ENCODE measurements at regions not wholly inside any gene's neighbourhood (a gene's known extent, or its start where the extent isn't known, plus 50 kb on each side); places are given as distances from the start of the nearest gene placed in this dataset.
"Not testable (repeated sequence)": the region's sequence is repeated elsewhere in the genome, so short reads cannot be mapped to it uniquely, and the experiment has no call there.

DNA sequence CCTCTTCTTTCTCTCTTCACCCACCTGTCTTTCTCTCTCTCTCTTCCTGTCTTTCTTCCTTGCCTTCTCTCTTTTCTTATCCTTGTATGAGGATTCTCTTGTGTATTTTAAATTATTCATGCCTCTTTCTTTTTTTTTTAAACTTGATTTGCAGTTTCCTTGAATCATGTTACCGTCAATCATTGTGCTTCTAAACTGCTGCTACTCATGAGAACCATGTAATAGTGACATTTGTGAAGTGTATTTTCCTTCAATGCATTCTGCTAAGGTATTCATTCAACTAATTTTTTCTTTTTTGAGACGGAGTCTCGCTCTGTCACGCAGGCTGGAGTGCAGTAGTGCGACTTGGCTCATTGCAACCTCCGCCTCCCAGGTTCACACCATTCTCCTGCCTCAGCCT lies 539.1 kb upstream of the BRINP3 start:
- no peak for DNase-seq

DNA sequence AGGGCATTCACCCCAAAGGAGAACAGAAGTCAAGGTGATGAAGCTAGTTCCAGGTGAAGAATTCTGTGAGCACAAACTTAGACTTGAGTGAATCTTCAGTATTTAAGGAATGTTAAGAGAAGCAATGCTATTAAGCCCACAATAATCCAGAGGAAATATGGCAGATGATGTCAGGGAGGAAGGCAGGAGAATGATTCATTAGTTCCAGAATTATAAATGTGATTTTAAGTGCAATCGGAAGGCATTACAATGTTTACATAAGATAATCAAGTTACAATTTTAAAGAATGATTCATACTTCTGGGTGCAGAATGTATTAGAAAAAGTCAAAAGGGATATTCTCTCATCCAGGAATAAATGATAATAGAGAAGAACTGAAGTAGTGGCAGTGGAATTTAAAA lies 545.2 kb upstream of the BRINP3 start:
- no peak for DNase-seq

GRCh38 chr1:191025896-191026642 lies 548.4 kb upstream of the BRINP3 start:
- DNase-seq = no peak

- DNase-seq = no peak
These were observed 549.2 kb upstream of the BRINP3 start for GRCh38 chr1:191026828-191027227.

DNA sequence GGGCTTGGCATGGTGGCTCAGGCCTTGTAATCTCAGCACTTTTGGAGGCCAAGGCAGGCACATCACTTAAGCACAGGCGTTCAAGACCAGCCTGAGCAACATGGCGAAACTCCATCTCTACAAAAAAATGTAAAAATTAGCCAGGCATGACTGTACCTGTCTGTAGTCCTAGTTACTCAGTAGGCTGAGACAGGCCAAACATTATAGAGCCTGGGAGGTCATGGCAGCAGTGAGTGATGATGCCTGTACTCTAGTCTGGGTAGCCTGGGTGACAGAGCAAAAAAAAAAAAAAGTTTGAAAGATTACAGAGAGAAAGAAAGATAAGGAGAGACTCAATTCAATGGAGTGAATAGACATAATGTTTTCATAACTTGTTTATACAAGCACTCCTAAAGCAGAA lies 556.5 kb upstream of the BRINP3 start:
- DNase-seq = no peak

DNA sequence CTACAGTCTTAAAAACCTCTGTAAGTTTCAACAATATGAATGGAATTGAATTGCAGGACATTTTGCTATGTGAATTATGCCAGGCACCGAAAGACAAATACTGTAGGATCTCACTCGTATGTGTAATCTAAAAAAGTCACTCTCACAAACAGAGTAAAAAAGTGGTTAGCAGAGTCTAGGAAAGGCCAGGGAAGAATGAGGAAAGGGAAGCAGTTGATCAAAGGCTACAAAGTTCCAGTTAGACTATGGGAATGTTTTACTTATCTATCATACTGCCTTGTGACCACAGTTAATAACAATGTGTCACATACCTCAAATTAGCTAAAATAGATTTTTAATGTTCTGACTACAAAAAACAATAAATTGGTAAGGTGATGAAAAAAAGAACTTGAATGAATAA lies 565.4 kb upstream of the BRINP3 start:
- no peak for DNase-seq

GRCh38 chr1:191049781-191050180 lies 572.1 kb upstream of the BRINP3 start:
- no peak for DNase-seq

DNA sequence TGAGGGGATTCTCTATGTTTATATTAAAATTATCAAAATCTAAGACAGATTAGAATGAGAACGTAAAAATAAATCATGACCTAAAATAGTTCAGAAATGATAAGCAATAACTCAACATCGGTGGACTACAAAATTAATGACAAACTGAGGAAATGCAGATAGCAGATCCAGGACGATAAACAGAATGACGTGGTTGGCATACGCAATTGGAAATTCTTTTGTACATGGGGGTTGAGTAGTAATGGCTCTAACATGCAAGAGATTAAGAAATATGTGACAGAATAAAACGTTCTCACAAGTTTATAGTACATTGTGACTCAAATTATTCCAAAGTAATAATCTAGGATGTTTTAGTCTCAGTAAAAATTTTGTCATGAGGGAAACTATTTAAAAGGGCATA lies 575.2 kb upstream of the BRINP3 start:
- DNase-seq = no peak

DNA sequence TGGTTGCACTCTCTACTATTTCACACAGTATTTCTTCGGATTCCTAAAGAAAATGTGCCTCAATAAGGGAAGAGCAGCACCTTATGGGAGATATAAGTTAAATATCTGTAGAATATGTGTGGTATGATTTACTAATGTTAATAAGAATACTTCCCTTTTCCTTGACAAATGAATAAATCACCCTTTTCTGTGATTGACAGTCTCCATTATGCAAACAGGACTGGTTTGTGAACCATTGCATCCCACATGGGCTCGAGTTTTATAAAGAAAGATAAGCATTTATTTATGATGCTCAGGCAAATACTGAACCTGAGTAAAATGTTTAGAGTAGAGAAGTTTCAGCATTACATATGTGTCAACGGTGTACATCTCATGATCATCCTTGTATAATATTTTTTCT lies 587.7 kb upstream of the BRINP3 start:
- no peak for DNase-seq

- DNase-seq = no peak
These were observed 588.1 kb upstream of the BRINP3 start for GRCh38 chr1:191065771-191066170.

GRCh38 chr1:191074881-191075280 lies 597.2 kb upstream of the BRINP3 start:
- no peak for DNase-seq

DNA sequence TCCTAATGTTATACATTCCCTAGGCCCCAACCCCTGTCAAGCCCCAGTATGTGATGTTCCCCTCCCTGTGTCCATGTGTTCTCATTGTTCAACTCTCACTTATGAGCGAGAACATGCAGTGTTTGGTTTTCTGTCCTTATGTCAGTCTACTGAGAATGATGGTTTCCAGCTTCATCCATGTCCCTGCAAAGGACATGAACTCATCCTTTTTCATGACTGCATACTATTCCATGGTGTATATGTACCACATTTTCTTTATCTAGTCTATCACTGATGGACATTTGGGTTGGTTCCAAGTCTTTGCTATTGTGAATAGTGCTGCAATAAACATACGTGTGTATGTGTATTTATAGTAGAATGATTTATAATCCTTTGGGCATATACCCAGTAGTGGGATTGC lies 605.4 kb upstream of the BRINP3 start:
- DNase-seq = not testable (repeated sequence)

DNA sequence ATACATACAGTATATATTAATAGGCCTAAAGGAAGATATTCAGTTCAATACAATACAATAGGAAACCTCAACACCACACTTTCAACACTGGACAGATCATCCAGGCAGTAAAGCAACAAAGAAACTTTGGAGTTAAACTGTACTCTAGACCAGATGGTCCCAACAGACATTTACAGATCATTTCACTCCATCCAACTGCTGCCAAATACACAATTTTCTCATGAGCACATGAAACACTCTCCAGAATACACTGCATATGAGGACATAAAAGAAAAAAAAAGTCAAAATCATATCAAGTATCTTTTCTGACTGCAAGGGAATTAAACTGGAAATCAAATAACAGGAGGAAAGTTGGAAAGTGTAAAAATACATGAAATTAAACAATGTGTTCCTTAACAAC lies 607.5 kb upstream of the BRINP3 start:
- no peak for DNase-seq

GRCh38 chr1:191086910-191087309 lies 609.2 kb upstream of the BRINP3 start:
- DNase-seq = no peak

- DNase-seq = no peak
These were observed 618.7 kb upstream of the BRINP3 start for GRCh38 chr1:191096405-191096804.

DNA sequence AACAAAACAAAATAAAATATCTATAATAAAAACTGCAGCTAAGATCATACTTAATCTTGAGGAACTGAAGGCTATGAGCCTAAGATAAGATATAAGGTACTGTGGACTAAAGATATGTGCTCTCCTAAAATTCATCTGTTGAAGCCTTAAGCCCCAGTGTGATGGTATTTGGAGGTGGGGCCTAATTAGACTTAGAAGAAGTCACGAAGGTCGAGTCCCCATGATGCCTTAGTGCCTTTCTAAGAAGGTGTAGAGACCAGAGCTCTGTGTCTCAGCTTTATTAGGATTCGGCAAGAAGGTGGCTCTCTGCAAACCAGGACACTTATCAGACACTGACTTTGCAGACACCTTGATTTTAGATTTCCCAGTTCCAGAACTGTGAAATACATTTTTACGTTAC lies 622.0 kb upstream of the BRINP3 start:
- DNase-seq = no peak

DNA sequence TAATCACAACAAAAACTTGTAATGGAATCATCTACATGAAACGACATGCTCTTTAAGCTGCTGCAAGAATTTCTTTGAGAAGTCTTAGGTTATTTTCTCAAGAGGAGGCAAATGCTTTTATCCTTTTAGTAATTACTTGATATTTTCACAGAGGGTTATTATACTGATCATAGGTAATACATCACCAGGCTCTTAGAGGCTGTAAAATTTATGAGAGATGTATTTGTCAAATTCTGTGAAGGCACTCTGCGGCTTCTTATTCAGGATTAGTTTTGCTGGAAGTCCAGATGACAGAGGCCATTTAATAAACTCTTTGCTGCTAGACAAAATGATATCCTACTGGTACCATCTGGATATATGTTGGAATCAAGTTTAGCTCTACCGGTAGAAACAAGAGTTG lies 624.3 kb upstream of the BRINP3 start:
- no peak for DNase-seq

GRCh38 chr1:191125950-191126349 lies 648.3 kb upstream of the BRINP3 start:
- no peak for DNase-seq

DNA sequence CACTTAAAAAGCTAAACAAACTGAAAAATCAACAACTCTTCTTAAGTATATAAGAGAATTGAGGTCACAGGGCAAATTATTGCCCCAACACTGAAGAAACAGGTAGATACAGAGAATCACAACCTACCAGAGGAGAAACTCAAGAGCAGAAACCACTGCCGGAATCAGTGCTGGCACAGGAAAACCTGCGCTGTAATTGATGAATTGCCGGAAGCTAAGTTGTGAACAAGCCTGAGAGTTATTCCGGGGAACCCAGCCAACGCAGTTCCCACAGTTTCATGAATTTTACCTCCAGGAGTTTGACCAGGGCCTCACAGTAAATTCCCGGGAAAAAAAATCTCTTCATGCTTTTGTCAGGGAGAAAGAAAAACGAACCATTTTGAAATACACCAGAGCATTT lies 657.1 kb upstream of the BRINP3 start:
- no peak for DNase-seq

DNA sequence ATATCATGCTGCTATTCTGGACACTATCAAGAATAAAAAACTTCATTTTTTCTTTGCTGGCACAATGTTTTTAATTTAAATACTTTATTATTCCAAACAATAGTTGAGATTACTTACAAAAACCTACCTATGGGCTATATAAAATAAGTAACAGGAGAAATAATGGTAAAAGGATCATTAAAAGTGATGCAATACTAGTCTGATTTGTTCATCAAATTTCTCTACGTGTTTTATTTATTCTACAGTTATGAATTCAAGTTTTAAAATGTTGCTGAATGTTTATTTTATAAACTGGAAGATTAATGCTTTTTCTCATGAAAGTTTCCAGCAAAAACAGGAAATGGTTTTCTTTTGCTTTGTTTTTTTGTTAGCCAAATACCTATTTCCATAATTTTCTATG lies 662.4 kb upstream of the BRINP3 start:
- DNase-seq = no peak

DNA sequence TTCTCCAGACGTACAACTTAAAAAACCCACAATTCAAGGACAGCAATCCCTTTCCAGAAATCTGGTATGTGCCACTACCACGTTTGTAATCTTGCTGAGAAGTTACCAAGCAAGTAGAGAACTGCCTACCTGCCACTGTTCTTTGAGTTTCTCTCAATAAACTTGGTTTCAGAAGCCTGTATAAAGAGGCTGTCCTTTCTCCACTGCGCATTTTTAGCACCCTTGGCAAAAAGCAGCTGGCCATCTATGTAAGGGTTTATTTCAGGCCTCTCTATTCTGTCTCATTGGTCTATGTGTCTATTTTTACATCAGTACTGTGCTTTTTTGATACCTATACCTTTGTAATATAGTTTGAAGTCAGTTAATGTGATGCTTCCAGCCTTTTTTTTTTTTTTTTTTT lies 665.1 kb upstream of the BRINP3 start:
- DNase-seq = no peak

GRCh38 chr1:191145834-191146233 lies 668.2 kb upstream of the BRINP3 start:
- no peak for DNase-seq

GRCh38 chr1:191151321-191151807 lies 673.7 kb upstream of the BRINP3 start:
- DNase-seq = no peak

- DNase-seq = no peak
These were observed 675.1 kb upstream of the BRINP3 start for GRCh38 chr1:191152776-191153175.

GRCh38 chr1:191155178-191155577 lies 677.5 kb upstream of the BRINP3 start:
- DNase-seq = no peak
